OCI-LY7 (cell line): ENCODE measurements at regions not wholly inside any gene's neighbourhood (a gene's known extent, or its start where the extent isn't known, plus 50 kb on each side); places are given as distances from the start of the nearest gene placed in this dataset.

Experiments used
- BruUV-seq: library from RNA; stranded (reverse); fragments of 400-500 nt; replicated peaks from 2 replicates; lab custom pipeline; 2021; lab: Mats Ljungman, UMichigan
- CTCF ChIA-PET: fragments of 300-600 bp; sonication (Branson Sonifier 250); formaldehyde crosslinking; loops from one replicate; lab custom pipeline; 2022; ENCODE audit warnings: antibody characterized with exemption; ENCODE audit not compliant: unreplicated experiment; lab: Charles Lee
- POLR2A ChIA-PET: fragments of 300-600 bp; sonication (Branson Sonifier 250); formaldehyde crosslinking; loops from one replicate; lab custom pipeline; 2022; ENCODE audit warnings: antibody characterized with exemption; lab: Charles Lee
- DNase-seq: peaks from one replicate; pipeline ENCODE4 v3.0.0-alpha.2; 2015; ENCODE audit warnings: low spot score
- H2AFZ ChIP-seq: fragments of 200-600 bp; sonication (generic), shearing (Covaris generic); 2 replicates; pipeline ENCODE4 v1.6.1; 2014; ENCODE audit warnings: mild to moderate bottlenecking, antibody characterized with exemption, low read length, moderate library complexity
- H3K27ac ChIP-seq: fragments of 200-600 bp; sonication (generic); 2 replicates; pipeline ENCODE4 v1.5.1; 2014; ENCODE audit warnings: mixed run types, low read depth, mild to moderate bottlenecking, moderate library complexity, low read length, inconsistent platforms; ENCODE audit not compliant: poor library complexity, severe bottlenecking
- H3K36me3 ChIP-seq: fragments of 200-600 bp; sonication (generic); 2 replicates; pipeline ENCODE4 v1.6.1; 2014; ENCODE audit warnings: mild to moderate bottlenecking, antibody characterized with exemption, low read length, moderate library complexity, mixed read lengths; ENCODE audit not compliant: insufficient read depth
- H3K4me1 ChIP-seq: fragments of 200-600 bp; sonication (generic); 2 replicates; pipeline ENCODE4 v1.5.1; 2014; ENCODE audit warnings: mild to moderate bottlenecking, low read length; ENCODE audit not compliant: insufficient read depth, poor library complexity, severe bottlenecking
- H3K4me2 ChIP-seq: fragments of 200-600 bp; sonication (generic); 2 replicates; pipeline ENCODE4 v1.6.1; 2014; ENCODE audit warnings: mild to moderate bottlenecking, low read length
- H3K4me3 ChIP-seq: fragments of 200-600 bp; sonication (generic); 2 replicates; pipeline ENCODE4 v1.5.1; 2014; ENCODE audit warnings: mild to moderate bottlenecking, low read depth, low read length; ENCODE audit not compliant: poor library complexity, severe bottlenecking
- H3K79me2 ChIP-seq: fragments of 200-600 bp; sonication (generic); 2 replicates; pipeline ENCODE4 v1.6.1; 2016; ENCODE audit warnings: low read depth, mild to moderate bottlenecking, low read length, moderate library complexity, mixed read lengths; ENCODE audit not compliant: insufficient read depth
- H3K9me2 ChIP-seq: fragments of 200-600 bp; sonication (generic); 2 replicates; pipeline ENCODE4 v1.6.1; 2016; ENCODE audit warnings: mild to moderate bottlenecking, low read length, mixed read lengths; ENCODE audit not compliant: insufficient read depth
- H3K9me3 ChIP-seq: fragments of 200-600 bp; sonication (generic); 2 replicates; pipeline ENCODE4 v1.6.1; 2014; ENCODE audit warnings: mild to moderate bottlenecking, mixed run types, low read length, mixed read lengths
- H4K20me1 ChIP-seq: fragments of 200-600 bp; sonication (generic); 2 replicates; pipeline ENCODE4 v1.6.1; 2014; ENCODE audit warnings: mild to moderate bottlenecking, antibody characterized with exemption, low read length, moderate library complexity, mixed read lengths; ENCODE audit not compliant: insufficient read depth
- CTCF ChIP-seq: fragments of 200-600 bp; sonication (generic); conservative IDR thresholded peaks from 2 replicates; pipeline ENCODE4 v1.5.1; 2014; ENCODE audit warnings: mild to moderate bottlenecking, antibody characterized with exemption, low read length, moderate library complexity, mixed read lengths
- EZH2phosphoT487 ChIP-seq: fragments of 200-600 bp; sonication (generic); IDR thresholded peaks from 2 replicates; pipeline ENCODE4 v1.6.1; 2018; ENCODE audit warnings: low read depth, borderline replicate concordance, mild to moderate bottlenecking, mixed run types, antibody characterized with exemption, low read length, moderate library complexity, mixed read lengths
- intact Hi-C: fragments of 100-400 bp; cut with micrococcal nuclease; formaldehyde crosslinking; loops from one replicate; pipeline ENCODE4 v1.10.0; 2022; ENCODE audit not compliant: unreplicated experiment

- no peak for DNase-seq
- Histone ChIP-seq H3K9me3 (no peaks in the 10 kb centered on the region), H3K4me1 (no peaks in the 10 kb centered on the region), H2AFZ (no peak overlapping the region), H4K20me1 (no peaks in the 10 kb centered on the region), H3K27ac (no peak overlapping the region), H3K4me2 (no peak overlapping the region), H3K36me3 (no peaks in the 10 kb centered on the region), H3K4me3 (no peak overlapping the region), H3K9me2 (no peaks in the 10 kb centered on the region), H3K79me2 (no peaks in the 10 kb centered on the region)
- intact Hi-C loops, result no loop called here
- no TSS peak for BruUV-seq
- ChIA-PET POLR2A (no interaction called here), CTCF (no interaction called here)
- TF ChIP-seq CTCF (no peak), EZH2phosphoT487 (no peak)
Measured at GRCh38 chr4:106496061-106496460, 127.5 kb upstream of the GIMD1 start.

- no peak for DNase-seq
- no TSS peak for BruUV-seq
Measured at GRCh38 chr4:106495476-106495875, 126.9 kb upstream of the GIMD1 start.

GRCh38 chr4:106494066-106494465 is 125.5 kb upstream of the GIMD1 start:
- intact Hi-C loops, result no loop called here
- POLR2A ChIA-PET, result interaction anchor here (0.6 kb wide), 1 partner anchor 22 kb away, joined by 8 read pairs; no protein-coding TSS in a partner anchor
- H3K4me1 ChIP-seq, result no peaks in the 10 kb centered on the region
- no peaks in the 10 kb centered on the region for H3K79me2 ChIP-seq
- TF ChIP-seq CTCF, result no peak
- TF ChIP-seq EZH2phosphoT487, result no peak
- CTCF ChIA-PET, result no interaction called here
- BruUV-seq, result no TSS peak
- H3K4me2 ChIP-seq, result no peak overlapping the region
- H2AFZ ChIP-seq, result no peak overlapping the region
- no peaks in the 10 kb centered on the region for H3K36me3 ChIP-seq
- no peak overlapping the region for H3K4me3 ChIP-seq
- no peaks in the 10 kb centered on the region for H4K20me1 ChIP-seq
- DNase-seq, result no peak
- H3K9me2 ChIP-seq, result no peaks in the 10 kb centered on the region
- H3K27ac ChIP-seq, result no peak overlapping the region
- no peaks in the 10 kb centered on the region for H3K9me3 ChIP-seq

More at GRCh38 chr4:106495476-106495875, 126.9 kb upstream of the GIMD1 start:
- Histone ChIP-seq H3K27ac (no peak overlapping the region), H4K20me1 (no peaks in the 10 kb centered on the region), H3K4me3 (no peak overlapping the region), H2AFZ (no peak overlapping the region), H3K4me2 (no peak overlapping the region), H3K9me3 (no peaks in the 10 kb centered on the region), H3K9me2 (no peaks in the 10 kb centered on the region), H3K4me1 (no peaks in the 10 kb centered on the region), H3K36me3 (no peaks in the 10 kb centered on the region), H3K79me2 (no peaks in the 10 kb centered on the region)
- intact Hi-C loops, result no loop called here
- TF ChIP-seq EZH2phosphoT487 (no peak), CTCF (no peak)
- POLR2A ChIA-PET, result no interaction called here
- CTCF ChIA-PET, result no interaction called here
